Endothelial cell of umbilical vein (primary cell): ENCODE measurements at regions not wholly inside any gene's neighbourhood (a gene's known extent, or its start where the extent isn't known, plus 50 kb on each side); places are given as distances from the start of the nearest gene placed in this dataset.

Source experiments
- BruUV-seq: library from RNA; stranded (reverse); fragments of 400-500 nt; replicated peaks from 2 replicates; lab custom pipeline; 2021; lab: Mats Ljungman, UMichigan
- CTCF ChIA-PET: fragments of 300-600, 350-600 bp; sonication (Branson Sonifier 250); formaldehyde crosslinking; loops from one replicate; lab custom pipeline; 2021; ENCODE audit warnings: antibody characterized with exemption, inconsistent platforms; lab: Charles Lee
- POLR2A ChIA-PET: fragments of 300-600, 350-600 bp; sonication (Branson Sonifier 250); formaldehyde crosslinking; loops from one replicate; lab custom pipeline; 2021; ENCODE audit warnings: antibody characterized with exemption, inconsistent platforms; lab: Charles Lee
- DNase-seq: peaks from one replicate; pipeline ENCODE4 v3.0.0-alpha.2; 2011; ENCODE audit warnings: low read depth, low spot score
- FAIRE-seq: peaks from 2 replicates; lab custom pipeline; 2011; peaks lifted over from hg19 to GRCh38; lab: Jason Lieb, UNC
- H2AFZ ChIP-seq: 2 replicates; pipeline ENCODE4 v1.6.0; 2012; ENCODE audit warnings: low read depth, low read length, control low read depth, inconsistent platforms
- H3K27ac ChIP-seq: 2 replicates; pipeline ENCODE4 v1.5.1; 2011; ENCODE audit warnings: low read depth, mild to moderate bottlenecking, control low read depth, low read length, moderate library complexity; ENCODE audit not compliant: insufficient read depth
- H3K27me3 ChIP-seq, 2 experiments: 2 replicates each; pipeline versions ENCODE4 v1.6.0 to v1.6.1; 2011; ENCODE audit warnings: low read length in 2 of 2, mixed read lengths in 1 of 2; ENCODE audit not compliant: control insufficient read depth in 2 of 2, insufficient read depth in 2 of 2
- H3K36me3 ChIP-seq, 2 experiments: 2 replicates in 1 of 2; 3 replicates in 1 of 2; pipeline ENCODE4 v1.5.1; 2011; ENCODE audit warnings: low read length in 2 of 2, mild to moderate bottlenecking in 1 of 2, moderate library complexity in 1 of 2; ENCODE audit not compliant: control insufficient read depth in 2 of 2, insufficient read depth in 2 of 2; ENCODE audit errors: extremely low read depth in 1 of 2
- H3K4me1 ChIP-seq: 3 replicates; pipeline ENCODE4 v1.5.1; 2011; ENCODE audit warnings: mild to moderate bottlenecking, low read length; ENCODE audit not compliant: control insufficient read depth, insufficient read depth; ENCODE audit errors: extremely low read depth
- H3K4me2 ChIP-seq: 2 replicates; pipeline ENCODE4 v1.6.1; 2011; ENCODE audit warnings: low read length, control low read depth, mixed read lengths; ENCODE audit not compliant: insufficient read depth
- H3K4me3 ChIP-seq, 3 experiments: fragments of 200-600 bp in 1 of 3; sonication (generic), shearing (Covaris generic) in 1 of 3; replicated peaks in 1 of 3; 2 replicates each; pipeline ENCODE4 v1.5.1; 2011 to 2016; ENCODE audit warnings: control low read depth in 3 of 3, low read length in 3 of 3, mild to moderate bottlenecking in 2 of 3, inconsistent platforms in 1 of 3, low read depth in 1 of 3, moderate library complexity in 1 of 3; ENCODE audit not compliant: insufficient read depth in 1 of 3
- H3K79me2 ChIP-seq: 2 replicates; pipeline ENCODE4 v1.6.0; 2012; ENCODE audit warnings: low read length, inconsistent platforms; ENCODE audit not compliant: control insufficient read depth, insufficient read depth
- H3K9ac ChIP-seq: replicated peaks from 2 replicates; pipeline ENCODE3; 2011; ENCODE audit warnings: low read length, control low read depth; ENCODE audit not compliant: insufficient read depth; ENCODE audit errors: extremely low read depth
- H3K9me1 ChIP-seq: replicated peaks from 3 replicates; pipeline ENCODE4 v1.6.0; 2011; ENCODE audit warnings: mild to moderate bottlenecking, low read length; ENCODE audit not compliant: control insufficient read depth, insufficient read depth; ENCODE audit errors: extremely low read depth
- H3K9me3 ChIP-seq: replicated peaks from 2 replicates; pipeline ENCODE4 v1.5.1; 2012; ENCODE audit warnings: low read length, inconsistent platforms; ENCODE audit not compliant: control insufficient read depth, insufficient read depth
- H4K20me1 ChIP-seq: replicated peaks from 2 replicates; pipeline ENCODE3; 2011; ENCODE audit warnings: mild to moderate bottlenecking, low read length; ENCODE audit not compliant: control insufficient read depth, insufficient read depth; ENCODE audit errors: extremely low read depth
- EZH2 ChIP-seq: IDR thresholded peaks from 2 replicates; pipeline ENCODE4 v1.6.1; 2012; ENCODE audit warnings: borderline replicate concordance, low read depth, mild to moderate bottlenecking, moderate library complexity, low read length, inconsistent platforms; ENCODE audit not compliant: severe bottlenecking
- FOS ChIP-seq: IDR thresholded peaks from 2 replicates; pipeline ENCODE4 v1.6.1; 2011; ENCODE audit warnings: mild to moderate bottlenecking, low read length, moderate library complexity, borderline replicate concordance; ENCODE audit not compliant: insufficient read depth
- GATA2 ChIP-seq: IDR thresholded peaks from 2 replicates; pipeline ENCODE4 v1.7.0; 2011; ENCODE audit warnings: low read depth, mild to moderate bottlenecking, moderate library complexity, mixed read lengths, low read length; ENCODE audit not compliant: insufficient read length, insufficient read depth
- JUN ChIP-seq: IDR thresholded peaks from 2 replicates; pipeline ENCODE4 v1.6.1; 2011; ENCODE audit warnings: borderline replicate concordance, low read depth; ENCODE audit not compliant: insufficient read length, insufficient read depth
- MYC ChIP-seq: IDR thresholded peaks from one replicate; pipeline ENCODE4 v1.6.1; 2011; ENCODE audit warnings: mild to moderate bottlenecking, low read depth, low read length
- POLR2A ChIP-seq: IDR thresholded peaks from 2 replicates; pipeline ENCODE4 v1.6.1; 2012; ENCODE audit warnings: low read depth, mild to moderate bottlenecking, control low read depth, low read length
- POLR2AphosphoS5 ChIP-seq: IDR thresholded peaks from 2 replicates; pipeline ENCODE4 v1.6.1; 2012; ENCODE audit warnings: low read depth, mild to moderate bottlenecking, control low read depth, low read length, moderate library complexity; ENCODE audit not compliant: insufficient read depth
- dilution Hi-C: fragments of 300-500 bp; cut with MboI; formaldehyde crosslinking; loops from one replicate; pipeline ENCODE4 v1.15.0; 2019; ENCODE audit warnings: low sequenced_read_pairs; ENCODE audit not compliant: extremely low pct_ligation_motif_present
- intact Hi-C: fragments of 100-400 bp; cut with micrococcal nuclease; formaldehyde crosslinking; loops from one replicate; pipeline ENCODE4 v1.10.0; 2022
- TF ChIP-seq, protein P1 (sequence below), 2 donors: IDR thresholded peaks; 1 replicate in 1 of 2; 2 replicates in 1 of 2; pipeline ENCODE4 v1.5.1; 2011; ENCODE audit warnings: low read length in 2 of 2, mild to moderate bottlenecking in 2 of 2, moderate library complexity in 2 of 2, control low read depth in 1 of 2, inconsistent platforms in 1 of 2, low read depth in 1 of 2; ENCODE audit not compliant: insufficient read depth in 1 of 2; ENCODE audit errors: extremely low read depth in 1 of 2
- TF ChIP-seq, protein P2 (sequence below): IDR thresholded peaks from 2 replicates; pipeline ENCODE4 v1.6.1; 2011; ENCODE audit not compliant: insufficient read depth, insufficient read length

DNA sequence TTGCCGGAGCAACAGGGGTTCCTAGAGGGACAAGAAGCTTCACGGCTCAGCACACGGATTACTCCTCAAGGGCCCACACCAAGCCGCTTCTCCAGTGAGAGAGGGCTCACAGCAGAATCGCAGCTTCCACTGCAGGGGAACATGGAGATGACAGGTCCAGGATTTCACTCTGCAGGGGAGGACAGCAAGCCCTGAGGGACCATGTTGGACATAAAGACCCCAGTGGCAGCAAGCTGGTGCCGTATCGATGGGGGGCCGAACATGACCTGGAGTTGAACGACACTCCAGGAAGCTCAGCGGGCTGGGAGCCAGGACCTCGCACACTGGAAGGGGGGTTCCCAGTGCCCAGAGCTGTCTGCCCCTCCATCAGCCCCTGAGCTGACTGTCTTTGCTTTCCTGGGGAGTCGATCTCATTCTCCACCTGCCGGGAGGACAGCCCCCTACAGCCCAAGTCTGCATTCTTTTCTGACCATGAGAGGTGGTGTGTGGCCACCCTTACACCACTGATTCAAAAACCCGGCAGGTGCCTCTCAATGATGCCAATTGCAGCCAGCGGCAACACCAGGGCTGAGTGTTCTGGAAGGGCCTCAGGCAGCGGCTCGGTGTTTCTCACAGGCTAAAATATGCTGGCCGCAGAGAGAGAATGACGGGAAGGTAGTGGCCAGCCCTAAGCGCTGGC lies 194.5 kb upstream of the CDH4 start:
- FAIRE-seq (no peak), DNase-seq (no peak)
- H3K79me2 ChIP-seq = no peaks in the 10 kb centered on the region
- no peak overlapping the region for H3K4me3 ChIP-seq
- H3K9ac ChIP-seq = no peak overlapping the region
- TF ChIP-seq FOS = no peak
- TF ChIP-seq, protein P1, sequence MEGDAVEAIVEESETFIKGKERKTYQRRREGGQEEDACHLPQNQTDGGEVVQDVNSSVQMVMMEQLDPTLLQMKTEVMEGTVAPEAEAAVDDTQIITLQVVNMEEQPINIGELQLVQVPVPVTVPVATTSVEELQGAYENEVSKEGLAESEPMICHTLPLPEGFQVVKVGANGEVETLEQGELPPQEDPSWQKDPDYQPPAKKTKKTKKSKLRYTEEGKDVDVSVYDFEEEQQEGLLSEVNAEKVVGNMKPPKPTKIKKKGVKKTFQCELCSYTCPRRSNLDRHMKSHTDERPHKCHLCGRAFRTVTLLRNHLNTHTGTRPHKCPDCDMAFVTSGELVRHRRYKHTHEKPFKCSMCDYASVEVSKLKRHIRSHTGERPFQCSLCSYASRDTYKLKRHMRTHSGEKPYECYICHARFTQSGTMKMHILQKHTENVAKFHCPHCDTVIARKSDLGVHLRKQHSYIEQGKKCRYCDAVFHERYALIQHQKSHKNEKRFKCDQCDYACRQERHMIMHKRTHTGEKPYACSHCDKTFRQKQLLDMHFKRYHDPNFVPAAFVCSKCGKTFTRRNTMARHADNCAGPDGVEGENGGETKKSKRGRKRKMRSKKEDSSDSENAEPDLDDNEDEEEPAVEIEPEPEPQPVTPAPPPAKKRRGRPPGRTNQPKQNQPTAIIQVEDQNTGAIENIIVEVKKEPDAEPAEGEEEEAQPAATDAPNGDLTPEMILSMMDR (IDR thresholded peaks at IDR 0.05; ENCODE audit: extremely low read depth in 1 of 2, insufficient read depth in 1 of 2, low read depth in 1 of 2, low read length in 2 of 2) = no peak
- no peak for TF ChIP-seq MYC
- TF ChIP-seq EZH2 = no peak
- no peak for TF ChIP-seq JUN
- TF ChIP-seq GATA2 = no peak
- TF ChIP-seq POLR2A = no peak
- TF ChIP-seq, protein P2, sequence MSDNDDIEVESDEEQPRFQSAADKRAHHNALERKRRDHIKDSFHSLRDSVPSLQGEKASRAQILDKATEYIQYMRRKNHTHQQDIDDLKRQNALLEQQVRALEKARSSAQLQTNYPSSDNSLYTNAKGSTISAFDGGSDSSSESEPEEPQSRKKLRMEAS = no peak
- TF ChIP-seq POLR2AphosphoS5 = no peak
- no peaks in the 10 kb centered on the region for H3K9me1 ChIP-seq
- no peak overlapping the region for H2AFZ ChIP-seq
- dilution Hi-C loops (no loop called here), intact Hi-C loops (no loop called here)
- no peak overlapping the region for H3K27ac ChIP-seq
- H4K20me1 ChIP-seq = no peaks in the 10 kb centered on the region
- no peaks in the 10 kb centered on the region for H3K4me1 ChIP-seq
- peaks cover 18% of the 10 kb centered on the region for H3K9me3 ChIP-seq
- ChIA-PET CTCF (no interaction called here), POLR2A (no interaction called here)
- H3K27me3 ChIP-seq = no peaks in the 10 kb centered on the region
- no peaks in the 10 kb centered on the region for H3K36me3 ChIP-seq
- no TSS peak for BruUV-seq
- no peak overlapping the region for H3K4me2 ChIP-seq
